Panc1 (cell line): ENCODE measurements at regions not wholly inside any gene's neighbourhood (a gene's known extent, or its start where the extent isn't known, plus 50 kb on each side); places are given as distances from the start of the nearest gene placed in this dataset.

ENCODE experiments used
- ATAC-seq: fragments of 200-7000 bp; cut with Tn5 transposase; 2 replicates; pipeline ENCODE4 v1.9.1; 2020; ENCODE audit warnings: mild to moderate bottlenecking, moderate library complexity
- BruUV-seq: library from RNA; stranded (reverse); fragments of 400-500 nt; replicated peaks from 2 replicates; lab custom pipeline; 2021; lab: Mats Ljungman, UMichigan
- CTCF ChIA-PET: fragments of 300-600 bp; sonication (Branson Sonifier 250); formaldehyde crosslinking; loops from one replicate; lab custom pipeline; 2022; ENCODE audit warnings: antibody characterized with exemption; lab: Charles Lee
- POLR2A ChIA-PET: fragments of 300-600 bp; sonication (Branson Sonifier 250); formaldehyde crosslinking; loops from one replicate; lab custom pipeline; 2022; ENCODE audit warnings: antibody characterized with exemption; lab: Charles Lee
- DNase-seq: peaks from one replicate; pipeline ENCODE4 v3.0.0-alpha.2; 2010; ENCODE audit warnings: low read depth, low spot score
- H3K27ac ChIP-seq: 2 replicates; pipeline ENCODE4 v1.5.1; 2011; ENCODE audit warnings: mild to moderate bottlenecking, low read length, inconsistent platforms
- H3K27me3 ChIP-seq: fragments of 200-500 bp; sonication (Bioruptor generic); 2 replicates; pipeline ENCODE4 v1.6.0; 2014; ENCODE audit warnings: low read length, inconsistent platforms; ENCODE audit not compliant: control insufficient read depth, insufficient read depth
- H3K36me3 ChIP-seq: fragments of 200-500 bp; sonication (Bioruptor generic); 2 replicates; pipeline ENCODE4 v1.5.1; 2014; ENCODE audit warnings: inconsistent platforms, mild to moderate bottlenecking, low read length, moderate library complexity; ENCODE audit not compliant: control insufficient read depth, insufficient read depth
- H3K4me1 ChIP-seq: 2 replicates; pipeline ENCODE4 v1.5.1; 2011; ENCODE audit warnings: inconsistent platforms, mild to moderate bottlenecking, low read length, moderate library complexity; ENCODE audit not compliant: control insufficient read depth, insufficient read depth
- H3K4me3 ChIP-seq, 2 experiments: 2 replicates each; pipeline ENCODE4 v1.5.1; 2011 to 2012; ENCODE audit warnings: low read depth in 2 of 2, low read length in 2 of 2, mild to moderate bottlenecking in 2 of 2, inconsistent platforms in 1 of 2, moderate library complexity in 1 of 2
- H3K9me3 ChIP-seq: fragments of 200-500 bp; sonication (Bioruptor generic); 2 replicates; pipeline ENCODE4 v1.5.1; 2014; ENCODE audit warnings: low read depth, mild to moderate bottlenecking, inconsistent platforms, low read length, moderate library complexity; ENCODE audit not compliant: control insufficient read depth, insufficient read depth
- POLR2AphosphoS5 ChIP-seq: IDR thresholded peaks from 2 replicates; pipeline ENCODE4 v1.6.1; 2012; ENCODE audit warnings: mild to moderate bottlenecking, low read depth, low read length, moderate library complexity
- SIN3A ChIP-seq: IDR thresholded peaks from 2 replicates; pipeline ENCODE4 v1.6.1; 2012; ENCODE audit warnings: low read depth, mild to moderate bottlenecking, low read length, moderate library complexity, borderline replicate concordance; ENCODE audit not compliant: insufficient read depth
- TCF7L2 ChIP-seq: IDR thresholded peaks from 2 replicates; pipeline ENCODE4 v1.6.1; 2011; ENCODE audit warnings: mild to moderate bottlenecking, low read depth, low read length, inconsistent platforms
- in situ Hi-C: cut with HindIII; loops from 2 replicates; pipeline ENCODE4 v1.10.0; 2016; ENCODE audit warnings: low sequenced_read_pairs, low pct_unique_long_range_greater_than_20kb
- intact Hi-C: fragments of 100-400 bp; cut with micrococcal nuclease; formaldehyde crosslinking; loops from one replicate; pipeline ENCODE4 v1.10.0; 2022; ENCODE audit not compliant: unreplicated experiment
- TF ChIP-seq, protein P1 (sequence below), 2 experiments: IDR thresholded peaks; 2 replicates each; pipeline ENCODE4 v1.6.1; 2011 to 2012; ENCODE audit warnings: low read depth in 2 of 2, control low read depth in 1 of 2, low read length in 1 of 2, mild to moderate bottlenecking in 1 of 2, moderate library complexity in 1 of 2; ENCODE audit not compliant: insufficient read depth in 1 of 2
- TF ChIP-seq, protein P2 (sequence below): fragments of 450-650 bp; IDR thresholded peaks from 2 replicates; pipeline ENCODE4 v1.5.1; 2017; ENCODE audit warnings: mild to moderate bottlenecking

DNA sequence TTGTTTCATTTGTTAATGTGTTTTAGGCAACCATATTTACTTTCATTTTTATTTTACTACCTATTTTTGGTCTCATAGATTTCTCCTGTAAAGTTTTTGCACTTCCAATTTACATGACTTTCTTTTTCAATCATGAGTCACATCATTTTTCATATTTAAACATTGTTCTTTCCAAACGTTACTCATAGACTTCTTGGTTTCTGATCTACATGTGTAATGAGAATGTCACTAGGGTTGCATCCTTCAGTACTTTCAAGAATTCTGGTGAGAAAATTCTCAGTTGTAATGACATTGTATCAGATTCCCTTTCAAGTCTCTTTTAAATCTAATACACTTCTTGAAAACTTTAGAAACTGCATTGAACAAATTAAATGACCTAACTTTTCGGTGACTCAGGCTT is 991.7 kb downstream of the EFNB2 start:
- TF ChIP-seq POLR2AphosphoS5 = no peak
- no peak for TF ChIP-seq SIN3A
- Histone ChIP-seq H3K36me3 (no peaks in the 10 kb centered on the region), H3K9me3 (no peaks in the 10 kb centered on the region), H3K4me3 (no peak overlapping the region), H3K27ac (no peak overlapping the region), H3K4me1 (no peaks in the 10 kb centered on the region), H3K27me3 (no peaks in the 10 kb centered on the region)
- ChIA-PET CTCF (no interaction called here), POLR2A (no interaction called here)
- BruUV-seq = no TSS peak
- intact Hi-C loops (no loop called here), in situ Hi-C loops (no loop called here)
- ATAC-seq (no peak), DNase-seq (no peak)

DNA sequence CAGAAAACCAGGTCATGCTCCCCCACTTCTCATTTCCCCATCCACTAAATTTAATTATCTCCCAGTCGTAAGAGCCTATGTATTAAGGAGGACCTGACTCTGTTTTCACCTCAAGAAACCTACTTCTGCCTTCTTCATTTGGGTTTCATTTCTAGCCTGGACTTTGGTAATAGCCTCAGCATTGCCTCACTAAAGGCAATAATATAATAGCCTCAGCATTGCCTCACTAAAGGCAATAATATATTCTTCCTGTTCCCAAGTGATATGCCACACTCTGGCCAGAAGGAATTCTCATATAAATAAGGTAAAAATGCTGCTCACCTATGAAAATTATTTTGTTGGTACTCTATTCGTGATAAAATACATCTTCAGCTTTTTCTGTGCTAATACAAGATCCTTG is 993.9 kb downstream of the EFNB2 start:
- ATAC-seq = no peak
- CTCF ChIA-PET = no interaction called here
- no TSS peak for BruUV-seq
- H3K9me3 ChIP-seq = no peaks in the 10 kb centered on the region
- no peaks in the 10 kb centered on the region for H3K4me1 ChIP-seq
- H3K27me3 ChIP-seq = no peaks in the 10 kb centered on the region
- no peak overlapping the region for H3K27ac ChIP-seq
- in situ Hi-C loops (no loop called here), intact Hi-C loops (no loop called here)
- no peak for TF ChIP-seq SIN3A
- TF ChIP-seq, protein P1, sequence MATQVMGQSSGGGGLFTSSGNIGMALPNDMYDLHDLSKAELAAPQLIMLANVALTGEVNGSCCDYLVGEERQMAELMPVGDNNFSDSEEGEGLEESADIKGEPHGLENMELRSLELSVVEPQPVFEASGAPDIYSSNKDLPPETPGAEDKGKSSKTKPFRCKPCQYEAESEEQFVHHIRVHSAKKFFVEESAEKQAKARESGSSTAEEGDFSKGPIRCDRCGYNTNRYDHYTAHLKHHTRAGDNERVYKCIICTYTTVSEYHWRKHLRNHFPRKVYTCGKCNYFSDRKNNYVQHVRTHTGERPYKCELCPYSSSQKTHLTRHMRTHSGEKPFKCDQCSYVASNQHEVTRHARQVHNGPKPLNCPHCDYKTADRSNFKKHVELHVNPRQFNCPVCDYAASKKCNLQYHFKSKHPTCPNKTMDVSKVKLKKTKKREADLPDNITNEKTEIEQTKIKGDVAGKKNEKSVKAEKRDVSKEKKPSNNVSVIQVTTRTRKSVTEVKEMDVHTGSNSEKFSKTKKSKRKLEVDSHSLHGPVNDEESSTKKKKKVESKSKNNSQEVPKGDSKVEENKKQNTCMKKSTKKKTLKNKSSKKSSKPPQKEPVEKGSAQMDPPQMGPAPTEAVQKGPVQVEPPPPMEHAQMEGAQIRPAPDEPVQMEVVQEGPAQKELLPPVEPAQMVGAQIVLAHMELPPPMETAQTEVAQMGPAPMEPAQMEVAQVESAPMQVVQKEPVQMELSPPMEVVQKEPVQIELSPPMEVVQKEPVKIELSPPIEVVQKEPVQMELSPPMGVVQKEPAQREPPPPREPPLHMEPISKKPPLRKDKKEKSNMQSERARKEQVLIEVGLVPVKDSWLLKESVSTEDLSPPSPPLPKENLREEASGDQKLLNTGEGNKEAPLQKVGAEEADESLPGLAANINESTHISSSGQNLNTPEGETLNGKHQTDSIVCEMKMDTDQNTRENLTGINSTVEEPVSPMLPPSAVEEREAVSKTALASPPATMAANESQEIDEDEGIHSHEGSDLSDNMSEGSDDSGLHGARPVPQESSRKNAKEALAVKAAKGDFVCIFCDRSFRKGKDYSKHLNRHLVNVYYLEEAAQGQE (IDR thresholded peaks at IDR 0.05; ENCODE audit: insufficient read depth in 1 of 2, low read depth in 2 of 2, low read length in 1 of 2) = no peak
- TF ChIP-seq, protein P2, sequence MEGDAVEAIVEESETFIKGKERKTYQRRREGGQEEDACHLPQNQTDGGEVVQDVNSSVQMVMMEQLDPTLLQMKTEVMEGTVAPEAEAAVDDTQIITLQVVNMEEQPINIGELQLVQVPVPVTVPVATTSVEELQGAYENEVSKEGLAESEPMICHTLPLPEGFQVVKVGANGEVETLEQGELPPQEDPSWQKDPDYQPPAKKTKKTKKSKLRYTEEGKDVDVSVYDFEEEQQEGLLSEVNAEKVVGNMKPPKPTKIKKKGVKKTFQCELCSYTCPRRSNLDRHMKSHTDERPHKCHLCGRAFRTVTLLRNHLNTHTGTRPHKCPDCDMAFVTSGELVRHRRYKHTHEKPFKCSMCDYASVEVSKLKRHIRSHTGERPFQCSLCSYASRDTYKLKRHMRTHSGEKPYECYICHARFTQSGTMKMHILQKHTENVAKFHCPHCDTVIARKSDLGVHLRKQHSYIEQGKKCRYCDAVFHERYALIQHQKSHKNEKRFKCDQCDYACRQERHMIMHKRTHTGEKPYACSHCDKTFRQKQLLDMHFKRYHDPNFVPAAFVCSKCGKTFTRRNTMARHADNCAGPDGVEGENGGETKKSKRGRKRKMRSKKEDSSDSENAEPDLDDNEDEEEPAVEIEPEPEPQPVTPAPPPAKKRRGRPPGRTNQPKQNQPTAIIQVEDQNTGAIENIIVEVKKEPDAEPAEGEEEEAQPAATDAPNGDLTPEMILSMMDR = no peak
- TF ChIP-seq POLR2AphosphoS5 = no peak
- TF ChIP-seq TCF7L2 = no peak
- POLR2A ChIA-PET = no interaction called here
- no peaks in the 10 kb centered on the region for H3K36me3 ChIP-seq
- DNase-seq = no peak
- H3K4me3 ChIP-seq = no peak overlapping the region

DNA sequence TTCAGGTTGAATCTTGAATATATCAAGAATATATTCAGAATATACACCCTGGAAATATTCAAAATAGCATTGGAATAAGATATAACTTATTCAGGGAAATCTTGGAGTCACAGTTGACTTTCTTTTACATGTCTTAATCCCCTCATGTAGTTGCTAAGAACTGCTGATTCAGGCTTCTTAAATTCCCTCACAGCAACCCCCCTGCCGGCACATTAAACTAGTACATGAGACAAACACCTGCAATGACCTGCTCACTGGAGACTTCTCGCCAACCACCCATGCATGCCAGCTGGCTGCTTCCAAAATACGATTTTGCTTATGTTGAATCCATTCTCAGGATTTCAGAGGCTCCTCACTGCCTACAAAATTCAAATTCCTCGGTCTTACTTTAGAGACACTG is 997.1 kb downstream of the EFNB2 start:
- no peaks in the 10 kb centered on the region for H3K36me3 ChIP-seq
- ATAC-seq (no peak), DNase-seq (no peak)
- no peak overlapping the region for H3K4me3 ChIP-seq
- intact Hi-C loops (no loop called here), in situ Hi-C loops (no loop called here)
- no TSS peak for BruUV-seq
- H3K4me1 ChIP-seq = no peaks in the 10 kb centered on the region
- TF ChIP-seq, protein P1 (IDR thresholded peaks at IDR 0.05; ENCODE audit: insufficient read depth in 1 of 2, low read depth in 2 of 2, low read length in 1 of 2) = no peak
- TF ChIP-seq, protein P2 = no peak
- TF ChIP-seq SIN3A (no peak), TCF7L2 (no peak), POLR2AphosphoS5 (no peak)
- CTCF ChIA-PET = no interaction called here
- no peaks in the 10 kb centered on the region for H3K9me3 ChIP-seq
- H3K27me3 ChIP-seq = no peaks in the 10 kb centered on the region
- POLR2A ChIA-PET = no interaction called here
- H3K27ac ChIP-seq = no peak overlapping the region
